Bronchial epithelial cell (primary cell): ENCODE measurements at regions not wholly inside any gene's neighbourhood (a gene's known extent, or its start where the extent isn't known, plus 50 kb on each side); places are given as distances from the start of the nearest gene placed in this dataset.

Source experiments
- DNase-seq: peaks from one replicate; pipeline ENCODE4 v3.0.0-alpha.2; 2010; ENCODE audit warnings: low read depth
- FAIRE-seq: peaks from 2 replicates; lab custom pipeline; 2011; peaks lifted over from hg19 to GRCh38; lab: Jason Lieb, UNC
- H3K27me3 ChIP-seq: 2 replicates; pipeline ENCODE4 v1.5.1; 2011; ENCODE audit warnings: low read length; ENCODE audit not compliant: control insufficient read depth, insufficient read depth
- H3K36me3 ChIP-seq: 2 replicates; pipeline ENCODE4 v1.5.1; 2011; ENCODE audit warnings: low read length; ENCODE audit not compliant: control insufficient read depth, insufficient read depth
- H3K4me3 ChIP-seq: 2 replicates; pipeline ENCODE4 v1.5.1; 2011; ENCODE audit warnings: mild to moderate bottlenecking, low read depth, low read length, control low read depth
- CTCF ChIP-seq: IDR thresholded peaks from 2 replicates; pipeline ENCODE4 v1.5.1; 2011; ENCODE audit warnings: mild to moderate bottlenecking, moderate library complexity, low read length, control low read depth, inconsistent platforms; ENCODE audit not compliant: insufficient read depth, severe bottlenecking

- no peak overlapping the region for H3K4me3 ChIP-seq
- no peaks in the 10 kb centered on the region for H3K36me3 ChIP-seq
- H3K27me3 ChIP-seq = no peaks in the 10 kb centered on the region
- FAIRE-seq = no peak
- no peak for DNase-seq
- TF ChIP-seq CTCF = no peak
Observed at GRCh38 chr13:59259165-59260000, 904.3 kb downstream of the DIAPH3 start.

- FAIRE-seq (no peak), DNase-seq (no peak)
- no peaks in the 10 kb centered on the region for H3K36me3 ChIP-seq
- no peaks in the 10 kb centered on the region for H3K27me3 ChIP-seq
- H3K4me3 ChIP-seq = no peak overlapping the region
- no peak for TF ChIP-seq CTCF
Observed at GRCh38 chr13:59261928-59262488, 901.7 kb downstream of the DIAPH3 start.

- H3K4me3 ChIP-seq = no peak overlapping the region
- FAIRE-seq = no peak
- no peak for TF ChIP-seq CTCF
Observed at GRCh38 chr13:59263531-59263930, 900.2 kb downstream of the DIAPH3 start.

GRCh38 chr13:59266478-59267063, 897.2 kb downstream of the DIAPH3 start:
- FAIRE-seq = no peak
- no peaks in the 10 kb centered on the region for H3K36me3 ChIP-seq
- H3K27me3 ChIP-seq = no peaks in the 10 kb centered on the region
- peak; percentile 4 for DNase-seq
- no peak for TF ChIP-seq CTCF
- H3K4me3 ChIP-seq = no peak overlapping the region

More at GRCh38 chr13:59263531-59263930, 900.2 kb downstream of the DIAPH3 start:
- H3K36me3 ChIP-seq = no peaks in the 10 kb centered on the region
- no peaks in the 10 kb centered on the region for H3K27me3 ChIP-seq
- no peak for DNase-seq

GRCh38 chr13:59269476-59269875, 894.3 kb downstream of the DIAPH3 start:
- TF ChIP-seq CTCF = no peak
- Histone ChIP-seq H3K36me3 (no peaks in the 10 kb centered on the region), H3K27me3 (no peaks in the 10 kb centered on the region), H3K4me3 (no peak overlapping the region)
- no peak for FAIRE-seq
- peak; percentile 37 for DNase-seq
